ENCODE measurements at regions not wholly inside any gene's neighbourhood (a gene's known extent, or its start where the extent isn't known, plus 50 kb on each side); places are given as distances from the start of the nearest gene placed in this dataset.

GRCh38 chr5:96503501-96504236 lies 70.6 kb upstream of the PCSK1 start:
- Histone ChIP-seq H3T11ph (ENCODE audit: low read length) (no peak overlapping the region), H3K4me1 (ENCODE audit: insufficient read depth, low read length) (no peaks in the 10 kb centered on the region), H4K91ac (ENCODE audit: insufficient read length, low read depth, low read length) (no peak overlapping the region), H3K27ac (ENCODE audit: insufficient read length, low read depth, low read length) (no peak overlapping the region), H2BK120ac (ENCODE audit: low read depth, low read length, poor library complexity, severe bottlenecking) (no peak overlapping the region), H2AK5ac (ENCODE audit: insufficient read length, low read length) (no peak overlapping the region), H3K79me2 (ENCODE audit: insufficient read depth, low read length) (no peaks in the 10 kb centered on the region), H3K79me1 (ENCODE audit: insufficient read depth, low read depth, low read length, poor library complexity, severe bottlenecking) (no peaks in the 10 kb centered on the region), H3K27me3 (ENCODE audit: insufficient read depth, low read length) (no peaks in the 10 kb centered on the region), H2BK20ac (ENCODE audit: low read depth, low read length, poor library complexity, severe bottlenecking) (no peak overlapping the region), H3K23me2 (ENCODE audit: insufficient read length, low read depth, low read length, poor library complexity, severe bottlenecking) (no peaks in the 10 kb centered on the region), H3K9me3 (ENCODE audit: control insufficient read depth, low read depth, low read length) (no peaks in the 10 kb centered on the region), H4K5ac (ENCODE audit: insufficient read length, low read depth, low read length) (no peak overlapping the region), H4K8ac (replicated peaks; ENCODE audit: insufficient read length, low read depth, low read length) (no peak overlapping the region), H2BK15ac (ENCODE audit: low read depth, low read length) (no peak overlapping the region), H3K9ac (ENCODE audit: extremely low read depth, insufficient read length, low read length) (no peak overlapping the region), H2AFZ (ENCODE audit: low read length) (no peak overlapping the region), H3K18ac (ENCODE audit: insufficient read length, low read depth, low read length) (no peak overlapping the region), H2BK5ac (ENCODE audit: insufficient read length, low read length) (no peak overlapping the region), H2BK12ac (ENCODE audit: insufficient read length, low read depth, low read length) (no peak overlapping the region), H4K20me1 (ENCODE audit: control insufficient read depth, insufficient read depth, insufficient read length) (no peaks in the 10 kb centered on the region), H3K23ac (ENCODE audit: insufficient read length, low read depth, low read length) (no peak overlapping the region), H3K4ac (ENCODE audit: low read depth, low read length) (no peak overlapping the region), H3K14ac (ENCODE audit: insufficient read depth, low read length) (no peak overlapping the region), H3K4me2 (ENCODE audit: insufficient read depth, insufficient read length, low read length) (no peak overlapping the region), H3K56ac (ENCODE audit: insufficient read length, low read depth, low read length) (no peak overlapping the region)
- Mint-ChIP-seq H3K27ac (peak overlapping the region; percentile 7 to 79 (median 24); a peak in 4 of 7 replicates), H3K27me3 (ENCODE audit: low read depth) (no peaks in the 10 kb centered on the region), H3K4me3 (no peak overlapping the region), H3K4me1 (peaks cover 8 to 16% of the 10 kb centered on the region in 2 experiments), H3K36me3 (ENCODE audit: insufficient read depth in 1 of 3, low read depth in 3 of 3) (no peaks in the 10 kb centered on the region), H3K9me3 (no peaks in the 10 kb centered on the region)
- DNase-seq, result no peak
- no peak for TF ChIP-seq CTCF (conservative IDR thresholded peaks at IDR 0.05)
- WGBS (ENCODE audit: extremely low coverage, insufficient read length, low lambda C conversion rate), result no CpG with 5 or more reads among the region's 15 CpGs

All from H9 (cell line).